ENCODE measurements at regions not wholly inside any gene's neighbourhood (a gene's known extent, or its start where the extent isn't known, plus 50 kb on each side); places are given as distances from the start of the nearest gene placed in this dataset.
A peak's percentile ranks its signal among the peaks of the same experiment; 100 is the strongest.

GRCh38 chr16:85987750-85988078 is 88.8 kb downstream of the IRF8 start:
- Mint-ChIP-seq H3K4me1 (peaks cover 57% of the 10 kb centered on the region), H3K4me3 (no peak overlapping the region), H3K9me3 (peaks cover 0 to 3% (median 0%) of the 10 kb centered on the region in 7 donors), H3K36me3 (no peaks in the 10 kb centered on the region), H3K27me3 (ENCODE audit: low read depth in 3 of 3) (peaks cover 0 to 8% (median 3%) of the 10 kb centered on the region in 3 donors), H3K27ac (peak overlapping the region in 1 of 7 donors; percentile 39)
- Histone ChIP-seq H3K79me2 (ENCODE audit: insufficient read depth, low read length) (peaks cover 15% of the 10 kb centered on the region), H3K27ac (ENCODE audit: low read depth in 1 of 2, low read length in 2 of 2) (no peak overlapping the region), H3K4me2 (replicated peaks; ENCODE audit: extremely low read depth, low read length, poor library complexity, severe bottlenecking) (no peak overlapping the region), H3K27me3 (ENCODE audit: control insufficient read depth in 2 of 2, insufficient read depth in 2 of 2, low read length in 2 of 2) (no peaks in the 10 kb centered on the region), H3K4me1 (ENCODE audit: control insufficient read depth in 1 of 2, insufficient read depth in 2 of 2, low read length in 2 of 2) (peaks cover 52 to 56% of the 10 kb centered on the region in 2 donors), H3K9me3 (replicated peaks in 1 of 2; ENCODE audit: control insufficient read depth in 1 of 2, insufficient read depth in 1 of 2, low read length in 2 of 2) (no peaks in the 10 kb centered on the region), H4K20me1 (ENCODE audit: insufficient read depth, low read length) (no peaks in the 10 kb centered on the region), H3K36me3 (replicated peaks in 1 of 2; ENCODE audit: control insufficient read depth in 1 of 2, insufficient read depth in 2 of 2, low read length in 2 of 2) (no peaks in the 10 kb centered on the region), H3K4me3 (replicated peaks in 1 of 3; ENCODE audit: low read depth in 2 of 3, low read length in 3 of 3) (no peak overlapping the region), H3K9ac (ENCODE audit: insufficient read depth, low read length, poor library complexity, severe bottlenecking) (no peak overlapping the region), H2AFZ (ENCODE audit: insufficient read depth, low read depth, low read length, poor library complexity, severe bottlenecking) (no peak overlapping the region)
- intact Hi-C loops (cut with micrococcal nuclease): loop anchor here (1.0 to 10.0 kb wide), 3 partner anchors 83 to 167 kb away; no protein-coding TSS in a partner anchor
- TF ChIP-seq, protein P1, sequence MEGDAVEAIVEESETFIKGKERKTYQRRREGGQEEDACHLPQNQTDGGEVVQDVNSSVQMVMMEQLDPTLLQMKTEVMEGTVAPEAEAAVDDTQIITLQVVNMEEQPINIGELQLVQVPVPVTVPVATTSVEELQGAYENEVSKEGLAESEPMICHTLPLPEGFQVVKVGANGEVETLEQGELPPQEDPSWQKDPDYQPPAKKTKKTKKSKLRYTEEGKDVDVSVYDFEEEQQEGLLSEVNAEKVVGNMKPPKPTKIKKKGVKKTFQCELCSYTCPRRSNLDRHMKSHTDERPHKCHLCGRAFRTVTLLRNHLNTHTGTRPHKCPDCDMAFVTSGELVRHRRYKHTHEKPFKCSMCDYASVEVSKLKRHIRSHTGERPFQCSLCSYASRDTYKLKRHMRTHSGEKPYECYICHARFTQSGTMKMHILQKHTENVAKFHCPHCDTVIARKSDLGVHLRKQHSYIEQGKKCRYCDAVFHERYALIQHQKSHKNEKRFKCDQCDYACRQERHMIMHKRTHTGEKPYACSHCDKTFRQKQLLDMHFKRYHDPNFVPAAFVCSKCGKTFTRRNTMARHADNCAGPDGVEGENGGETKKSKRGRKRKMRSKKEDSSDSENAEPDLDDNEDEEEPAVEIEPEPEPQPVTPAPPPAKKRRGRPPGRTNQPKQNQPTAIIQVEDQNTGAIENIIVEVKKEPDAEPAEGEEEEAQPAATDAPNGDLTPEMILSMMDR (IDR thresholded peaks at IDR 0.05): peak; percentile 52
- DNase-seq: no peak
- WGBS (ENCODE audit: insufficient coverage): no CpG with 5 or more reads among the region's 5 CpGs

GRCh38 chr16:85988306-85988705 is 89.3 kb downstream of the IRF8 start:
- no CpG with 5 or more reads among the region's 5 CpGs for WGBS (ENCODE audit: insufficient coverage)
- Mint-ChIP-seq H3K27ac (no peak overlapping the region), H3K27me3 (ENCODE audit: low read depth in 3 of 3) (peaks cover 0 to 8% (median 3%) of the 10 kb centered on the region in 3 donors), H3K9me3 (peaks cover 0 to 2% (median 0%) of the 10 kb centered on the region in 7 donors), H3K4me3 (no peak overlapping the region), H3K36me3 (no peaks in the 10 kb centered on the region), H3K4me1 (peaks cover 54% of the 10 kb centered on the region)
- Histone ChIP-seq H3K4me2 (replicated peaks; ENCODE audit: extremely low read depth, low read length, poor library complexity, severe bottlenecking) (no peak overlapping the region), H3K79me2 (ENCODE audit: insufficient read depth, low read length) (peaks cover 11% of the 10 kb centered on the region), H3K4me3 (replicated peaks in 1 of 3; ENCODE audit: low read depth in 2 of 3, low read length in 3 of 3) (no peak overlapping the region), H3K9ac (ENCODE audit: insufficient read depth, low read length, poor library complexity, severe bottlenecking) (no peak overlapping the region), H2AFZ (ENCODE audit: insufficient read depth, low read depth, low read length, poor library complexity, severe bottlenecking) (no peak overlapping the region), H4K20me1 (ENCODE audit: insufficient read depth, low read length) (no peaks in the 10 kb centered on the region), H3K27ac (ENCODE audit: low read depth in 1 of 2, low read length in 2 of 2) (no peak overlapping the region), H3K9me3 (replicated peaks in 1 of 2; ENCODE audit: control insufficient read depth in 1 of 2, insufficient read depth in 1 of 2, low read length in 2 of 2) (no peaks in the 10 kb centered on the region), H3K4me1 (ENCODE audit: control insufficient read depth in 1 of 2, insufficient read depth in 2 of 2, low read length in 2 of 2) (peaks cover 46 to 52% of the 10 kb centered on the region in 2 donors), H3K36me3 (replicated peaks in 1 of 2; ENCODE audit: control insufficient read depth in 1 of 2, insufficient read depth in 2 of 2, low read length in 2 of 2) (no peaks in the 10 kb centered on the region), H3K27me3 (ENCODE audit: control insufficient read depth in 2 of 2, insufficient read depth in 2 of 2, low read length in 2 of 2) (no peaks in the 10 kb centered on the region)
- TF ChIP-seq, protein P1 (IDR thresholded peaks at IDR 0.05): no peak
- intact Hi-C loops (cut with micrococcal nuclease): loop anchor here in 1 of 2 donors (10.0 kb wide), 1 partner anchor 84 kb away; no protein-coding TSS in a partner anchor
- no peak for DNase-seq
